ENCODE measurements at regions not wholly inside any gene's neighbourhood (a gene's known extent, or its start where the extent isn't known, plus 50 kb on each side); places are given as distances from the start of the nearest gene placed in this dataset.

GRCh38 chr12:114912811-114913210 is 228.8 kb upstream of the TBX3 start:
- Mint-ChIP-seq H3K9me3 (ENCODE audit: unreplicated experiment) (peaks cover 5% of the 10 kb centered on the region), H3K27ac (ENCODE audit: unreplicated experiment) (no peak overlapping the region), H3K27me3 (ENCODE audit: unreplicated experiment) (no peaks in the 10 kb centered on the region), H3K4me1 (ENCODE audit: unreplicated experiment) (peaks cover 17% of the 10 kb centered on the region), H3K36me3 (ENCODE audit: unreplicated experiment) (no peaks in the 10 kb centered on the region), H3K4me3 (ENCODE audit: unreplicated experiment) (no peak overlapping the region)
- TF ChIP-seq CTCF (IDR thresholded peaks at IDR 0.05) = no peak
- no peak for DNase-seq (ENCODE audit: extremely low spot score, unreplicated experiment)

GRCh38 chr12:114911196-114911595 is 227.2 kb upstream of the TBX3 start:
- no peak for TF ChIP-seq CTCF (IDR thresholded peaks at IDR 0.05)
- peaks cover 5% of the 10 kb centered on the region for H3K9me3 Mint-ChIP-seq (ENCODE audit: unreplicated experiment)
- no peak for DNase-seq (ENCODE audit: extremely low spot score, unreplicated experiment)
- no peak overlapping the region for H3K4me3 Mint-ChIP-seq (ENCODE audit: unreplicated experiment)
- H3K4me1 Mint-ChIP-seq (ENCODE audit: unreplicated experiment) = peaks cover 5% of the 10 kb centered on the region
- no peaks in the 10 kb centered on the region for H3K27me3 Mint-ChIP-seq (ENCODE audit: unreplicated experiment)
- H3K27ac Mint-ChIP-seq (ENCODE audit: unreplicated experiment) = no peak overlapping the region
- no peaks in the 10 kb centered on the region for H3K36me3 Mint-ChIP-seq (ENCODE audit: unreplicated experiment)

GRCh38 chr12:114904254-114905003 is 220.5 kb upstream of the TBX3 start:
- no peaks in the 10 kb centered on the region for H3K9me3 Mint-ChIP-seq (ENCODE audit: unreplicated experiment)
- no peak for DNase-seq (ENCODE audit: extremely low spot score, unreplicated experiment)

GRCh38 chr12:114903083-114903691 is 219.2 kb upstream of the TBX3 start:
- no peak for TF ChIP-seq CTCF (IDR thresholded peaks at IDR 0.05)
- H3K27ac Mint-ChIP-seq (ENCODE audit: unreplicated experiment) = no peak overlapping the region
- H3K9me3 Mint-ChIP-seq (ENCODE audit: unreplicated experiment) = no peaks in the 10 kb centered on the region
- no peaks in the 10 kb centered on the region for H3K4me1 Mint-ChIP-seq (ENCODE audit: unreplicated experiment)
- peaks cover 4% of the 10 kb centered on the region for H3K27me3 Mint-ChIP-seq (ENCODE audit: unreplicated experiment)
- DNase-seq (ENCODE audit: extremely low spot score, unreplicated experiment) = no peak
- no peak overlapping the region for H3K4me3 Mint-ChIP-seq (ENCODE audit: unreplicated experiment)
- H3K36me3 Mint-ChIP-seq (ENCODE audit: unreplicated experiment) = no peaks in the 10 kb centered on the region

More at GRCh38 chr12:114904254-114905003, 220.5 kb upstream of the TBX3 start:
- no peak overlapping the region for H3K4me3 Mint-ChIP-seq (ENCODE audit: unreplicated experiment)
- H3K27me3 Mint-ChIP-seq (ENCODE audit: unreplicated experiment) = peaks cover 2% of the 10 kb centered on the region
- no peak overlapping the region for H3K27ac Mint-ChIP-seq (ENCODE audit: unreplicated experiment)
- no peaks in the 10 kb centered on the region for H3K4me1 Mint-ChIP-seq (ENCODE audit: unreplicated experiment)
- TF ChIP-seq CTCF (IDR thresholded peaks at IDR 0.05) = no peak
- H3K36me3 Mint-ChIP-seq (ENCODE audit: unreplicated experiment) = no peaks in the 10 kb centered on the region

GRCh38 chr12:114902665-114903064 is 218.7 kb upstream of the TBX3 start:
- Mint-ChIP-seq H3K9me3 (ENCODE audit: unreplicated experiment) (no peaks in the 10 kb centered on the region), H3K36me3 (ENCODE audit: unreplicated experiment) (no peaks in the 10 kb centered on the region), H3K27me3 (ENCODE audit: unreplicated experiment) (peaks cover 4% of the 10 kb centered on the region), H3K27ac (ENCODE audit: unreplicated experiment) (no peak overlapping the region), H3K4me3 (ENCODE audit: unreplicated experiment) (no peak overlapping the region), H3K4me1 (ENCODE audit: unreplicated experiment) (no peaks in the 10 kb centered on the region)
- no peak for DNase-seq (ENCODE audit: extremely low spot score, unreplicated experiment)
- no peak for TF ChIP-seq CTCF (IDR thresholded peaks at IDR 0.05)
